NK-92 treated with Interleukin-12 subunit alpha and Interleukin-12 subunit beta, amount 100 ng/mL, for 24 hours (cell line): ENCODE measurements at regions not wholly inside any gene's neighbourhood (a gene's known extent, or its start where the extent isn't known, plus 50 kb on each side); places are given as distances from the start of the nearest gene placed in this dataset.

Source experiments
- DNase-seq: peaks from one replicate; lab custom pipeline; 2025; lab: John Stamatoyannopoulos, UW

DNA sequence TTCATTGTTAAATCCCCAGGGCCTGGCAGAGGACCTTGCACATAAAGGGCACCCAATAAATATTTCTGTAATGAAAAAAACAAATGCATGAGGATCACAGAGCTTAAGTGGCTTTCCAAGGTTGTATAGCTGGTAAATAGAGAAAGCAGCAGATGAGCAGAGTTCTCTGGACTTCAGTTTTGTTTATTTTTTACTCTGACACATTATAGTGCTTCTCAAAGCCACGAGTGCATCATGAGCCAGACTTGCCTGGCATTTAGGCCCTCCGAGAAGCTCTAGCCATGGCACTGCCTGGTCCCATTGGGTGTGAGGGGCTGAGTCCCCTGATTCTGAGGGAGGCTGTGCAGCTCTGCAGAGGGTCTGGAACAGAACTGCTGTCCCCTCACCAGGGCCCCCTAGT, 87.2 kb upstream of the ZNF32 start:
- DNase-seq, result no peak

DNA sequence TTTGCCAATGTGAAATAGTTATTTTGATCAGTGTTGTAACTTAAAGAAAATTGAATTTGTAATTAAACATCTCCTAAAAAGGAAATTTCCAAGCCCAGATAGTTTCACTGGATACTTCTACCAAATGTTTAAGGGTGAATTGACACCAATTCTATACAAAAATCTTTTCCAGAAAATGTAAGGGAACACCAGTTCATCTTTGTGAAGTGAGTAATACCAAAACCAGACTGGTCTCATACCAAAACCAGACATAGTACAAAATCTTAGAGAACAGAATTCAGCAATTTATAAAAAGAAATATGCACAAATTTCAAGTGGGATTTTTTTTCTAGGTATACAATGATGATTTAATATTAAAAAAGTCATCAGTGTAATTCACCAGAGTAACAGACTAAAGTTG, 86.0 kb upstream of the ZNF32 start:
- DNase-seq, result no peak

DNA sequence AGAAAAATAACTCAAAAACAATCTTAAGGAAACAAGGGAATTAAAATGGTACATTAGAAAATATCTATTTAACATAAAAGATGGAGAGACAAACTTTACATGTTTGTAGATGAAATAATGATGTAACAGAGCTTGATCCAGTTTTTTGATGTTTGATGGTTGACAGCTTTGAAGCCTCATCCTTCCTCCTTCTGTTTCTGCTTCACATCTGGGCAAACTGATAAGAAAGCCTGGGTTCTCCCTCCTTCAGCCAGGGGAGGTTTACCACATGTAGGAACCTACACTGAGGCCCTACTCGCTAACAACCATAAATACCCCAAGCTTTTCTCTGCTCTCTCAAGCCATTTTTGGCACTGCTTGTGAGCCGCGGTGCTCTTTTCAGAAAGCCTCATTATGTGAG, 82.8 kb upstream of the ZNF32 start:
- no peak for DNase-seq

DNA sequence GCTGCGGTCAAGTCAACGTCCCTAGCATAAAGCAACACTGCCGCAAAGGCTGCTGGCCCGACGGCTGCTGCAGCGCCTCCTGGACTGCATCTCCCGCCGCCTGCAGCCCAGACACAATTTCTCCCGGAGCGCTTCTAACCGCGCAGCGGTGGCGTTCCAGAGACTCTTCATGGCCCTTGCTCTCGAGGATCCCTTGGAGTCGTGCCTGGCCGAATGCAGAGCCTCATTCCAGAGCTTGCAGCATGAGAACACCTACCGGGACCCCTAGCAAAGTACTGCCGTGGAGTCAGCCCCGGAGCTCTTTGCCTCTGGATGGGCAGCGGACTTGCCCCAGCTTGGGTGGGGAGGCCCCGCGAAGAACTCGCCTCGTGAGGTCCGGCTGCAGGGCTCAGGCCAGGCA, 79.7 kb upstream of the ZNF32 start:
- DNase-seq, result no peak

DNA sequence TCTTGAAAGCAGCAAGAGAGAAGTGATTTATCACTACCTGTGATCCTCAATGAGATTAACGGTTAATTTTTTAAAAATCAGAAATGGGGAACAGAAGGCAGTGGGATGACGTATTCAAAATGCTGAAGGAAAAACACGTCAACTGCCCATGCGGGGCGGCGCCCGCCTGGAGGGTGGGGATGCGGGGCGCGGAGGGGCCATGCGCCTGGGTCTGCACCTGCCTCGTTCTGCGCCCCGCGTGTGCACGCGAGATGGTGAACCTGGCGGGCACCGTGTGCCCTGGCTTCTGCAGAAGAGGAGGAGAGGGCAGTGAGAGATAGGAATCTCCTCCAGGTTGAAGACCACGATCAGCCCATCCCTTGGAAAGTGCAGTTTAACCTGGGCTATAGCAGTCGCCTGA, 79.3 kb upstream of the ZNF32 start:
- DNase-seq, result no peak

DNA sequence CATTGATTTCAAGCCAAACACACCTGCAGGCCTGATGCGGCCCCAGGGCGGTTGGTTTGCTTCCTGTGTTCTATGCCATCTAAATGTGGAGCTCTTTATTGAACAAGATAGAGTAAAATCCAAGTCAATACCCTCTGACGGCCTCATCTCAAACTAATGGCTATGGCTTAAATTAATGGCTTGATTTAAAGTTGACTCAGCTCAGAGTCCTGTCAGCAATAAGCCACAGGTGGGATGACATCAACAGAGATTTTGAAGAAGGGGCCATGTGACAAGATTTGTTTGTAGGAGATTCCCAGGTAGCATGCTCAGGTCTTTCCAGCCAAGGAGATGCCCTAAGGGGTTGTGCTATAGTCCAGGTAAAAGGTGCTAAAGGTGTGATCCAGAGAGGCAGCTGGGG, 66.7 kb upstream of the ZNF32 start:
- DNase-seq, result no peak

DNA sequence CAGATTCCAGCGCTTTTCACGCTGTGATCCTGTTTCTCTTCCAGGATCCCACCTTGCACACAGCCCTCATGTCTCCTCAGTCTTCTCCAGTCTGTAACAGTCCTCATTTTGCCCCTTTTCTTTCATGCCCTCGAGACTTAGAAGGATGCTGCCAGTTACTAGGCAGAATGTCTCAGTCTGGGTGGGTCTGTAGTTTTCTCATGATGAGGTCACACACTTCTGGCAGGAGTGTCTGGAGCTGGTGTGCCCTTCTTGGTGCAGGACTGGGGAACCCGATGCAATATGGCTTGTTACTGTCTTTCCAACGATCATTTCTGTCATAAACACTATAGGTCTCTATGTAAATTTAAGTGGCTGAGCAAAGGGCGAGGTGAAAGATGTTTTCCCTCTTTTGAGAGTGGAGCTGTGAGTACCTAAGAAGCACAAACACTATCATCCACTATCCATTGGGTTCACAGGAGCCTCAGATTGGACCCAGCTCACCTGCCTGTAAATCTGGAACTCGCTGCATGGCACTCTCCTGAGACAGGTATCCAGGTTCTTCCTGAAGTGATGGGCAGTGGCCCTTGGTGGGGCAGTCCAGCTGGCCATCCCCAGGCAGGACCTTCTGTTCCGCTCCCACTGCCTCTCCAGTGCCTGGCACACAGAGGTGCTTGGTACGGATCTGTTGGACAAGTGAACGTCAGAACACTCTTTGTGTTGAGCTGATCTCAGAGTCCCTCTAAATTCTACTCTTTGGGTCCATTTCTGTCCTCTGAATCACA, 64.3 kb upstream of the ZNF32 start:
- DNase-seq, result no peak

DNA sequence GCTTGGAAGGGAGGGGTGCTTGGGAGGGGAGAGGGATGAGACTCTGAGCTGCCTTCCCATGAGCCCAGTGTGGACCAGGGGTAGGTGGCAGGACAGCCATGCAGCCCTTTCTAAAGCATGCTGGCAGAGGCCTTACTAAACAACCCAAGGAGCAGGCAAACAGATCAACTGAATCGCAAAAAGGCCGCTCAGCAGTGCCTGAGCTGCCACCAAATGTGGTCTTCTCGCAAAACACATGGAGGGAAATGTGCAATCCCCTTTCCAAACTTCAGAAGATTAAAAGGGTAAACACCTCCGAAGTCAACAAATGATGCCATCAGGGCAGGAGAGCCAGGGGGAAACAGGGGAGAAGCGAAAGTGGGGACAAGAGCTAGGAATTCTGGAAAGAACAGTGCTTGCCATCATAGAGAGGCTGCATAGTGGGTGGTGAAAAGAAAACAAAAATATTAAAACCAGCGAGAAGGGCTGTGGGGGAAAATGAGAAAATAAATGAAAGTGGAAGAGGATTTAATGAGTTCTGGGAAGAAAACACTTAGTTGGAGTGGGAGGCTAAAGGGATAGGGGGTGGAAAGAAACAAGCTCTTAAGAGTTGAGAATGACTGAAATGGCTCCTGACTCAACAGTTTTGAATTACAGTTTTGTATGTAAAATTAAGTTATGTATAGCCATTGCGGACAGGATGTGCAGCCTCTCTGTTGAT, 62.2 kb upstream of the ZNF32 start:
- no peak for DNase-seq

DNA sequence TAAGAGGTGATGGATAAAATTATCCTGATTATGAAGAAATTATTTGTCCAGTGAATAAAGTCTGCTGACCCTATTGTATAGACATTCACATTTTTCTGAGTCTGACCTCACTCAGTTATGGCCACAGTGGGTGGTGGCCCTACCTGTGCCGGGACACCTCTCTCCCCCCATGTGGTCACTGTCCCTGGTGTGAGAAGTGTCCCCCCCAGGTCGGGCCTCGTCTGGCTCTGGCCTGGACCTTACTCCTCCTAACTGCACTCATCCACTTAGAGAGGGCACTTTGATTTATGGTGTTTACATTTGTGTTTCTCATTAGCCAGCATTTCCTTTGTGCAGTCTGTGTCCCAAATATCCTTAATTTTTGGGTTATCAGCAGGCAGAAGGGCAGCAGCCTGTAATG, 59.6 kb upstream of the ZNF32 start:
- DNase-seq, result no peak

DNA sequence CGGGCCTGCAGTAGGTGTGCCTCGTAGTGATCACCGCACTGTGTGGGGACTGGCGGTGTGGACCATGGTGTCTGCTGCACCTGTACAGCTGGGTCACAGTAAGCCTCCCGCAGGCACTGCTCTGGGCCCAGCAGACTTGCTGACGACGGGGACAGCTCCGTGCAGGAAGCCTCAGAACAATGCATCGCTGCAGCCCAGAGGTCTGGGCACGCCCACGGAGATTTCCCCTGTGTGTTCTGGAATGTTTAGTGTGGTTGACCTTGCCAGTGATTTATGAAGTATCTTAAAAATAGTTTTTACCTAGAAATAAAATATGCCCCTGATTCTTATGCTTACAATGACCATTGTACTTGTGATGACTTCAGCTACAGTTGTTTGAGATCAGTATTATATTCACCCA, 59.1 kb upstream of the ZNF32 start:
- no peak for DNase-seq

DNA sequence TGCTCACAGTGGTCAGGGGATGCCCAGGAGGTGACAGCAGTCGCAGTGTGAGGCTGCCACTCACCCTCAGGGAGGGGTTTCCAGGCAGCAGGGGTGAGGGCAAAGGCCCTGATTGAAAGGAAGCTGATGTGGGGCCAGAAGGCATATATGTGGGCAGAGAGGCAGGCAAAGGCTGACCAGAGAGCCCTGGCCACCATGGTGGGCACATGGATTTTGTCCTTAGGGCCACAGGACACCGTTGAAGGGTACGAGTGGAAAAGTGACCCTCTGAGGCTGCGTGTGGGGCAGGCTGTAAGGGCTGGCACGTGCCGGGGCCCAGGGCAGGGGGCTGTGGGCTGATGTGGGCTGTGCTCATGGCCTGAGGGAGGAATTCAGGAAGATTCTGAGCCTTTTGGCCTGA, 57.5 kb upstream of the ZNF32 start:
- DNase-seq, result no peak

DNA sequence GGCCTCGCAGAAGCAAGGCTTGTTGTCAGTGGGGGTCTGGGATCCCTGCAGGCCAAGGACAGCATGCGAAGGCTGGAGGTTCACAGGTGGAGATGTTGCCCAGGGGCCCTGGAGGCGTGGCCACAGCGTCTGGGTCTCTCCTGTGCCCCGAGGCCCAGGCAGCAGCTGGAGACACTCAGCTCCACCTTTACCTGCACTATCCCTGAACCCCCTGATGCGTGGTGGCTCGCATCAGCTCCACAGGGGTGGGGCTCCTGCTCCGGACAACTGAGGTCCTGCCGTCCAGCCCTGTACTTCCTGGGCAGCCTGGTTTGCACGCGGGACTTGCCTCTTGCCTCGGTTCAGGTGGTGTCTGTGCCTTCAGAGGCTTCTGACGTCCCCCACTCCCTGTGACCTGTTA, 54.6 kb upstream of the ZNF32 start:
- no peak for DNase-seq

DNA sequence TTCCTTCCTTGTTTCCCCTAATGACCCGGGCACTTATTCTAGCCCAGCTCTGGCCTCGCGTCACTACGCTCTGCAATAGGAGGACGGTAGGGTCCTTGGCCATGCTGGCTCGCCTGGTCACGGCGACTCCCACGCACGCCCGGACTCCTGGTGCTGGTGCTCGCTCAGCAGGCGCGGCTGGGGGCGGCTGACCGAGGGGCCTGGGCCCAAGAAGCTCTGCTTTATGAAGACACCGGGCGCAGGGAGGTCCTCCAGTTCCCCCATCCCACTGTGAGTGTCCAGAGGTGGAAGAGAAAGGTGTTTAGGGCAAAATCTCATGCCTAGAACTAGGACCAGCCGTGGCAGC, 54.2 kb upstream of the ZNF32 start:
- no peak for DNase-seq

DNA sequence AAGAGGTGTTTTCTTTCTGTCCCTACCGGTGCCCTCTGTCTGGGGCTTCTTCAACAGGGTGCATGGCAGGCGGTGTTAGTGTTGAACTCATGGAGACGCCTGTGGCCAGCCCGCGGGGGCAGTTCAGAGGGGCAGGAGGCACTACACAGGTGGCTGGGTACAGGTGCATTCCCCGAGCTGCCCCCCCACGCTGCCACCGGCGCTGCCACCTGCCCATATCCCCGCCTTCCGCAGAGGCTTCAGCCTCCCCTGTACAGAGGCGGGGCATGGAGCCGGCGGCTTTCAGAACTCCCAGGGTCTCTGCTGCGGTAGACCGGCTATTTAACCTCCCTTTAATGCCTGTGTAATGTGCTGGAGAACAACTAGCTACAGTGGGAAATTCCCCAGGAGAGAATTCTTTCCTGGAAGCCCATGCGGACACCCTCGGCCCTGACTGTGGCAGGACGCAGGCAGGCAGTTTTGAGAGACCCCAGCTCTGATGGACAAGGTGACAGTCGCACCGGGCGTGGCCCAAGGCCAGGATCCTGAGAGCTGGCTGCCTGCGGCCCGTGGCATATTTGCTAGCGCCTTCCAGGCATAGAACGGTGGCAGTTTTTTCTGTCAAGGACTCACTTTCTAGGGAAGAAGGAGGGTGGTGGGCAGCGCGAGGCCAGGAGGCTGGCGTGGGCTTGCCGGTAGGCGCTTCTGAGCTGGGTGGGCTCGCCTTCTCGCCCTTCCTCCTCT, 53.7 kb upstream of the ZNF32 start:
- no peak for DNase-seq

DNA sequence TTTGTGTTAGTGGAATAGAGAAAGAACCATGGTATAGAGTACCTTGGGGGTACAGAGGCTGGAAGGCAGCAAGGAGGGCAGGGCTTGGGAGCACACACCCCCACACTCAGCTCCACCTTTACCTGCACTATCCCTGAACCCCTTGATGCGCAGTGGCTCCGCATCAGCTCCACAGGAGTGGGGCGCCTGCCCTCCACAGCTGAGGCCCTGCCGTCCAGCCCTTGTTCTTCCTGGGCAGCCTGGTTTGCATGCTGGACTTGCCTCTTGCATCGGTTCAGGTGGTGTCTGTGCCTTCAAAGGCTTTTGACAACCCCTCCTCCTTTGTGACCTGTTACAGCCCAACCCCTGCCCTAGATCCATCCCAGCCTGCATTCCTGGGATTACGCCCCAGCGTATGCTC, 52.6 kb upstream of the ZNF32 start:
- no peak for DNase-seq

DNA sequence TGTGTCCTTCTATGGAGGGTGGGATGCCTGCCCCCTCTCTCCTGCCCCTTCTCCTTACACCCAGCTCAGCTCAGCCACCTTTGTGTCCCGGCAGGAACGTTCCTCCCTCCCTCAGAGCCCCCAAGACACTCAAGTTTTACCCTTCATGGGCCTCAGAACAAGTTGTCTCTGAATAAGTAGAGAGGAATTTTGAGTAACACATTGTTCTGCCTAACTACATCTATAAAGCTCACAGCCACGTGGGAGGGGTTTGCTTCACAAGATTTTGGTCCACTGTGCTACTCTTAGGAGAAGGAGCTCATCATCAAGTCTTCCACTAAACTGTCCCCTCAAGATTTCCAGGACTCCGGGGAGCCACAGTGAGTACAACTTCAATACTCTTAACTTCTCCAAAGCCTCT, 51.6 kb upstream of the ZNF32 start:
- DNase-seq, result no peak

DNA sequence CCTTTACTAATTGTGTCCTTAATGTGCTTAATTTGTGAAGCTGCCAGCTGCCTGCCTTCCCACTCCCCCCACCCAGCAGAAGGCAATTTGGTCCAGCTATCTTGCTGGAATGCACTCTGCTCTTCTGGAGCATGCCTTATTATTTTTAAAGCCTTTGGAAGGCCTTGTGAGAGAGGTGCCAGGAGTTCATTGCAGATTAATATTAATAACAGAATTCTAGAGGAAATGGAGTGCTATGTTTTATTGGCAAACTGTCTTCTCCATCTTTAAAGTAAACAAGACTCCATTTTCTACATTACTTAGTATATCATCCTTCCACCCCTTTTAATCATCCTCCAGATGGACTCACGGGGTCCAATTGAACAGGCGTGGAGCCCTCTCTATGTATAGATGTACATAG, 50.8 kb upstream of the ZNF32 start:
- DNase-seq, result no peak
